M059J (cell line): ENCODE measurements at regions not wholly inside any gene's neighbourhood (a gene's known extent, or its start where the extent isn't known, plus 50 kb on each side); places are given as distances from the start of the nearest gene placed in this dataset.
"Not testable (repeated sequence)": the region's sequence is repeated elsewhere in the genome, so short reads cannot be mapped to it uniquely, and the experiment has no call there.

ENCODE experiments used
- DNase-seq: peaks from one replicate; pipeline ENCODE4 v3.0.0-alpha.2; 2012; ENCODE audit warnings: low read depth

DNA sequence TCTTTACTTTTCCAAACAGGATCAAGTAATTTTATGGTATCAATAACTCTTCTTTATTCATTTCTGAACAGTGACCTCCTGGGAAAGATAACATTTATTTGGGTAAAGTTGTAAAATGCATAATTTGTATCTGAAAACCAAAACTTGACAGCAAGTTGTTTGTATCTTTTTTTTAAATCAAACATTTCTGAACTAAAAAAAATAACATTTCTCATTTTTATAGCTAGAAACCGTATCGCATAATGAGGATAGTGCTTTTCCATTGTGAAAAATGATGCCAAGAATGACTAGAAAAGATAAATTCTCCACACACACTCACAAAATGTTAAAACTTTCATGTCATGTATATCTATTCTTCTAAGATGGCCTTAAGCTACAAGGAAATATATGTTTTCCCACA is 578.2 kb downstream of the RIT2 start:
- DNase-seq = no peak

GRCh38 chr18:42544901-42545300 is 570.6 kb downstream of the RIT2 start:
- no peak for DNase-seq

DNA sequence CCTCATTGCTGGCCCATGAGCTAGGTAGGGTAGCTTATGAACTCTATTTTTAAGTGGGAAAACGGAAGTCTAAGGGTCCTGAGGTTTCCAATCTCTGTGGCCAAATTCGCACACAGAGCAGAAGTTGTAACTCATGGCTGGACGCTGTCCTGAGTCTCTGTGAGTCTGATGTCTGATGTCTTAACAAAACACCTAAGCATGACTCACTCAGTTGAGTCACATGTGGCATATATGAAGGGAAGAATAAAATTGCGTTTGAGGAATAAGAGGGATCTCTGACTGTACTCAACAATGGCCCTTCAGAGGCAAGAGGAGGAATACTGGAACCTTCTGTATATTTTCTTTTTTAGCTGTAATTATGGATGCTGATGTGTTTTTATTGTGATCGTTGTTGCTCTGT is 569.7 kb downstream of the RIT2 start:
- peak; percentile 90 for DNase-seq

DNA sequence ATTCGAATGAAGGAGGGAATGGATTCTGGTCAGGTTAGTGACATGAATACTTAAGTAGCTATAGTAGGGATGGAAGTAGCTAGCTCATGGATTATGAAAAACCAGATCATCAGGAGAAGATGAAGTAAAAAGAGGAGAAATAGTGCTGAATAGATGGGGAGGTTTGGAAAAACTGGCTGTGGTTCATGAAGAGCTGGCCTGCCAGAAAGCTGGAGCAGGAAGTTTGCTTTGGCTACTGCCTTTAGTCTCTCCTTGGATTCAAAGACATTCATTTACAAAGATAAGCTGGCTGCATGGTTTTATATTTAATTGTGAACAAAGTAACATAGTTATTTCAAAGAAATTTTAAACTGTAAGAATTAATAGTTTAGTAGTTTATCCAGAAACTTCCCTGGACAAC is 567.0 kb downstream of the RIT2 start:
- DNase-seq = no peak

- DNase-seq = peak; percentile 9
Measured at GRCh38 chr18:42549596-42549995, 565.9 kb downstream of the RIT2 start.

GRCh38 chr18:42552559-42552958 is 562.9 kb downstream of the RIT2 start:
- DNase-seq = not testable (repeated sequence)

- DNase-seq = no peak
Measured at GRCh38 chr18:42559069-42559690, 556.3 kb downstream of the RIT2 start.

DNA sequence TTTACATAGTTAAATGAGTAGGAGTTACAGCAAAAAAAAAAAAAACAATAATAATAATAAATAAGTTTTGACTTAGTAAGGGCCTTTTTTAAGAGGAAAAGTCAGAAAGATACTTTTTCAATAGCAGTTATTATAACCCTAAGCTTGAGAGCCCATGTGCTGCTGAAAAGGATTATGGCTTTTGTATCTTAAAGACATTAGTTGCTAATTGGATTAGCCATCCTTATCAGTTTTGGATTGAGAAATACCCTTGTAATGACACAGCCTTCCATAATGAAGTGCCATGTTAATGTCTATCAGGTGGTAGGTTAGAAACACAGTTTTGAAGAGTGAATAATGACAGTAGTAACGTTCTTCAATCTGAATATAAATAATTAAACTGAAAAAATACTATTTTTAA is 554.0 kb downstream of the RIT2 start:
- no peak for DNase-seq

DNA sequence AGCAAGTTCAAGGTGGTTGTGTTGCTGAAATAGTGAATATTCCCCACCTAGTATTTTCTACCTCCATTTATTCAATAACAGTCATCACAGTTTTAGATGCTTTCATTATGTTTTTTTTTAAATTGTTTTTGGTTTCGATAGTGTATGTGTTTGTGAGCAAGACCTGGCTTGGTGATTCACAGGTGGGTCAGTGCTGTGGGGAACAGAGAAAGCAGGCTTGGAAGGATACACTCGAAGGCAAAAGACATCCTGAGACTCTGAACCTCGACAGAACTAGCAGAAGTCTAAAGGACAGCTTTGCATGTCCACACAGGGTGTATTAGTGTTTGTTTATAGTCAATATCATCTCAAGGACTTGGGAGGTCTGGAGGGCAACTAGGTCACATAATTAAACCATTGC is 551.5 kb downstream of the RIT2 start:
- no peak for DNase-seq

DNA sequence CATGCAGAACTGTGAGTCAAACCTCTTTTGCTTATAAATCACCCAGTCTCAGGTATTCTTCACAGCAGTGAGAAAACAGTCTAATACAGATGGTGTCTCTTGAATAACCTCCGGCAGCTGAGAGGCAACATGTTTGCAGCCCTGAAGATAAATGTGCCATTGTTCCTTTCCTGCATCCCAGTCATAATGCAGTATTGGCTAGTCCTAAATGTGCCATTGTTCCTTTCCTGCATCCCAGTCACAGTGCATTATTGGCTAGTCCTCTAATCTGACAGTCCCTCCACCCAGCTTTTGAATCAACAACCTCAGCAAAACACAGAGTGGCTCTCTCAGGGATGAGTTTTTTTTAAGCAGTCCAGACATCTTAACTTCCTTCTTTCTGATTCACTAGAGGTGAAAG is 550.7 kb downstream of the RIT2 start:
- DNase-seq = no peak

GRCh38 chr18:42568773-42569172 is 546.7 kb downstream of the RIT2 start:
- no peak for DNase-seq

DNA sequence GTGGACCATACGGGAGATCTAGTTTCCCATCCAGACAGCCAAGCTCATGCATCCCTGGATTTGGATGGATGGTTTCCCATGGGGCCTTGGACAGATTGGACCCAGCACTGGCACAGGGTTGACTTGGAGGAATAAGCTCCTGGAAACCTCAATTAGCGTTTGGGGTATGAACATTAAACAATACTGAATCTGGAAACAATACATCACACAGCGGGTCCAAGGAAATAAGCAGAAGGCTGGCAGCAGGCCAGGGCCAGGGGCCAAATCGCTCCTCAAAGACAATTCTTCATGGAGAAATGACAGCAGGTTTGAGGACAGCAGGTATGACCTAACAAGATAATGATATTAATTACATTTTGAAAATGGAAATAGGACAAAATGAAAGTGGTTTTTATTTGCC is 540.6 kb downstream of the RIT2 start:
- no peak for DNase-seq

- peak; percentile 50 for DNase-seq
Measured at GRCh38 chr18:42576124-42576523, 539.4 kb downstream of the RIT2 start.

GRCh38 chr18:42578792-42579191 is 536.7 kb downstream of the RIT2 start:
- peak; percentile 68 for DNase-seq

DNA sequence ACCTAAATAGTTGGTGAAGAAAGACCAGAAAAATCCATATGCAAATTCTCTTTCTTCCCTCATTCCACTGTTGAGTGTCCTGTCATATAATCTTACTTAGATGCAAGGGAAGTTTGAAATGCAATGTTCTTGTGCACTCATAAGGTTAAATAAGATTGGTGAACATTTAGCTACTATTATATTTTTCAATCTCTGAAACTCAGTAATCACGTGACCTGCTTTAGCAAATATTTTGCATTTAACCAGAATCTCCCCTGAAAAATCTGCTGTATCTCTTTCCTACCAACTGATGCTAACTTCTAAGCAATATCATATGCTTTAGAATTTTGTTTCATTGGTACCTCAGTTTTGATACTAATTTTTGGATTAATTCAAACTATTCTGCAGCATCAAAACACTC is 533.2 kb downstream of the RIT2 start:
- DNase-seq = no peak

GRCh38 chr18:42583283-42583731 is 532.2 kb downstream of the RIT2 start:
- no peak for DNase-seq

DNA sequence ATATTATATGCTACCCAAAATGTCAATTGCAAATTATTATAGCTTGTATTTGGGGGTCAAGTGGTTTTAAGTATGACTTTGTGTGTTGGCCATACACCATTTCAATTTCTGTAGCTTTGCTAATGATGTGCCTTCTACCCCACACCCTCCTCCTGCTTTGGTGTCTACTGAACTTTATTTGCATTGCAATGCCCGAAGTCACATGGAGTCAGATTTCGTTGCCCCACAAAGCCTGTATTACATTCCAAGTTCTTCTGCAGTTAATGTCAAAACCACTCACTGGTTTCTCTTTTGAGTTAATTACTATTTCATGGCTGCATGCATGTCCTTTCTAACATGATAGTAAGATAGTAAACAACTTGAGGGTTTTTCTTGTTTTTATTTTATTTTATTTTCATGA is 528.9 kb downstream of the RIT2 start:
- no peak for DNase-seq

GRCh38 chr18:42588786-42589185 is 526.7 kb downstream of the RIT2 start:
- no peak for DNase-seq

GRCh38 chr18:42604820-42605219 is 510.7 kb downstream of the RIT2 start:
- DNase-seq = no peak

DNA sequence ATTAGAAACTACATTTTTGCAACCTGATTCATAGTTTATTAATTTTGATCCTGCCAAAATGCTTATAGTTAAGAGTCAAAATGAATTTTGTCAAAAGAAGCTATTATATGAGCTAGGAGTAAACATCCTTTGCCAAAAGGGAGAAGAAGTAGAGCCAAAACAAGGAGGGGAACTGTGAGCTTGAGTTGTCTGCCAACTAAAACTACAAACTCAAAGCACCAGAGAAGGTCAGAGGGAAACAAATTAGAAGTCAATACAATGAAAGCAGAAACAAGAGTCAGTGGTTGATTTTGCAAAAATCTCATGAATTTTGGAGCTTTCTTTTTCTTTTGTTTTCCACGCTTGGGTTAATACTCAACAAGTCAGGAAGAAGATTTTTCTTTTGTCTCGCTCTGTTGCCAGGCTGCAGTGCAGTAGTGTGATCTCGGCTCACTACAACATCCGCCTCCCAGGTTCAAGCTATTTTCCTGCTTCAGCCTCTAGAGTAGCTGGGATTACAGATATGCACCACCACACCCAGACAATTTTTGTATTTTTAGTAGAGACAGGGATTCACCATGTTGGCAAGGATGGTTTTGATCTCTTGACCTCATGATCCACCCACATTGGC is 508.5 kb downstream of the RIT2 start:
- no peak for DNase-seq

DNA sequence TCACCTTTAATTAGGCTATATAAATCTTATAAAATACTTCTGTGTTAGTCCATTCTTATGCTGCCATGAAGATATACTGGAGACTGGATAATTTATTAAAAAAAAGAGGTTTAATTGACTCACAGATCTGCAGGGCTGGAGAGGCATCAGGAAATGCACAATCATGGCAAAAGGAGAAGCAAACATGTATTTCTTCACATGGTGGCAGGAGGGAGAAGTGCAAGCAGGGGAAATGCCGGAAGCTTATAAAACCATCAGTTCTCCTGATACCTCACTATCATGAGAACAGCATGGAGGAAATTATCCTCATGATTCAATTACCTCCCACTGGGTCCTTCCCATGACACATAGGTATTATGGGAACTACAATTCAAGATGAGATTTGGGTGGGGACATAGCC is 504.4 kb downstream of the RIT2 start:
- DNase-seq = no peak

- no peak for DNase-seq
Measured at GRCh38 chr18:42614619-42615293, 500.7 kb downstream of the RIT2 start.

DNA sequence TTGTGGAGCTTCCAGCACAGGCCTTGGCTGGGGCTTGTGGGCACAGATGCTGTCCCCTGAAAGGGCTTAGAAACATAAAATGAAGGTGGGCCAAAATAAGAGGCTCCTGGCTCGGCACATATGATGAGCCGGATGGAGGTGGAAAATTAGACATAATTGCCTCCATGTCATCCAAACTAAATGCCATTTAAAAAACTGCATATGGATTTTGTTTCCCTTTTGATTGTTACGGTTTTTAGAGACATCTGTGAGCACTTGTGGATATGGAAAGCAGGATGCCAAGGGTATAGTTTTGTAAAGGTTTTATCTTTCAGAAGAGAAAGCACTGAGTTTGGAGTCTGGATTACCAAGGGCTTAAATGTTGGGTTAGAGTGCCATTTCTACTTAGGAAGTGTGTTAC is 498.3 kb downstream of the RIT2 start:
- no peak for DNase-seq
